Activated CD4-positive, alpha-beta memory T cell treated with anti-CD3 and anti-CD28 coated beads, Interleukin-2, amount 10 ng/mL, durations not matched to agents 7 days and 5 days (primary cell): ENCODE measurements at regions not wholly inside any gene's neighbourhood (a gene's known extent, or its start where the extent isn't known, plus 50 kb on each side); places are given as distances from the start of the nearest gene placed in this dataset.

ENCODE experiments used
- CTCF ChIA-PET: fragments of 350-600 bp; sonication (Branson Sonifier 250); formaldehyde crosslinking; loops from one replicate; lab custom pipeline; 2021; ENCODE audit warnings: antibody characterized with exemption, inconsistent platforms; lab: Charles Lee
- POLR2A ChIA-PET: fragments of 350-600 bp; sonication (Branson Sonifier 250); formaldehyde crosslinking; loops from one replicate; lab custom pipeline; 2021; ENCODE audit warnings: antibody characterized with exemption; lab: Charles Lee
- DNase-seq: peaks from one replicate; pipeline ENCODE4 v3.0.0-alpha.2; 2020
- H3K27ac Mint-ChIP-seq: one replicate; pipeline ENCODE4 v1.8.0; 2021; ENCODE audit warnings: mild to moderate bottlenecking, mixed read lengths
- H3K27me3 Mint-ChIP-seq: one replicate; pipeline ENCODE4 v1.8.0; 2021; ENCODE audit warnings: mixed read lengths
- H3K36me3 Mint-ChIP-seq: one replicate; pipeline ENCODE4 v1.8.0; 2021; ENCODE audit warnings: low read depth, mixed read lengths
- H3K4me1 Mint-ChIP-seq: one replicate; pipeline ENCODE4 v1.8.0; 2021; ENCODE audit warnings: mixed read lengths
- H3K4me3 Mint-ChIP-seq: one replicate; pipeline ENCODE4 v1.8.0; 2021; ENCODE audit warnings: mild to moderate bottlenecking, mixed read lengths
- H3K9me3 Mint-ChIP-seq: one replicate; pipeline ENCODE4 v1.8.0; 2021; ENCODE audit warnings: mixed read lengths

- ChIA-PET CTCF (no interaction called here), POLR2A (no interaction called here)
- Mint-ChIP-seq H3K9me3 (peaks cover 9% of the 10 kb centered on the region), H3K27ac (no peak overlapping the region), H3K36me3 (no peaks in the 10 kb centered on the region), H3K27me3 (no peaks in the 10 kb centered on the region), H3K4me3 (no peak overlapping the region), H3K4me1 (no peaks in the 10 kb centered on the region)
- DNase-seq: no peak
Measured at GRCh38 chr2:104179644-104180043, 674.3 kb upstream of the POU3F3 start.

DNA sequence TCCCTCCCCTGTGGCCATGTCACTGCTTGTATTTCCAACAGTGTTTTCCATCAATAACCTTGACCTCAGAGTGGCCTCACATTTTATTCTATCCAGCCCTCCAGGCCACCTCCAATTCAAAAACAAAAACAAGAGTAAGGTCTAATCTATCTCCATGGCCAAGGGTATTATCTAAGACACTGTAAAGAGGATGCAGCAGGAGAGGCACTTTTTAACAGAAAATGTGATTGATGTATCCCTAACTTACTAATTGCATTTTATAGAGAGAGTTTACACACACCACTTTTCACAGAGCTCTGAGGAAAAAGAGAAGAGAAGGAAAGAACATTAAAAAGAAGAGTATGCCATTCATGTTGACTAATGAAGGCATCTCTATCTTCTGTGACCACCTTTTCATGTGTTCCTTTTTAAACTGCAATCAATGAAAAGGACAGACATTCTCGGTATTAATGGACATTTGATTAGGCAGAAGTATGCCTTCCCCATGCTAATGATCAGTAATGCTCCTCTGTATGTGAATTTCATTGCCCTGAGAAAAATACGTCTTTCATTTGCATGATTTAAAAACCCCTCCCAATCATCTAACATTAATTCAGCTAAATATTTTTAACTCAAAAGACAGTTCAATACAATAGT is 653.3 kb upstream of the POU3F3 start:
- DNase-seq: no peak
- no peak overlapping the region for H3K4me3 Mint-ChIP-seq
- H3K27ac Mint-ChIP-seq: no peak overlapping the region
- peaks cover 2% of the 10 kb centered on the region for H3K9me3 Mint-ChIP-seq
- no peaks in the 10 kb centered on the region for H3K27me3 Mint-ChIP-seq
- H3K4me1 Mint-ChIP-seq: no peaks in the 10 kb centered on the region
- H3K36me3 Mint-ChIP-seq: no peaks in the 10 kb centered on the region
- ChIA-PET POLR2A (no interaction called here), CTCF (no interaction called here)

GRCh38 chr2:104213758-104214157 is 640.2 kb upstream of the POU3F3 start:
- H3K4me3 Mint-ChIP-seq: no peak overlapping the region
- no peaks in the 10 kb centered on the region for H3K4me1 Mint-ChIP-seq
- peaks cover 21% of the 10 kb centered on the region for H3K9me3 Mint-ChIP-seq
- ChIA-PET POLR2A (no interaction called here), CTCF (no interaction called here)
- H3K27ac Mint-ChIP-seq: no peak overlapping the region
- no peaks in the 10 kb centered on the region for H3K36me3 Mint-ChIP-seq
- no peaks in the 10 kb centered on the region for H3K27me3 Mint-ChIP-seq
- no peak for DNase-seq

- no peaks in the 10 kb centered on the region for H3K27me3 Mint-ChIP-seq
- H3K9me3 Mint-ChIP-seq: peaks cover 21% of the 10 kb centered on the region
- no peak overlapping the region for H3K4me3 Mint-ChIP-seq
- no peaks in the 10 kb centered on the region for H3K36me3 Mint-ChIP-seq
- H3K27ac Mint-ChIP-seq: no peak overlapping the region
- no peaks in the 10 kb centered on the region for H3K4me1 Mint-ChIP-seq
- POLR2A ChIA-PET: no interaction called here
- no peak for DNase-seq
- CTCF ChIA-PET: no interaction called here
Measured at GRCh38 chr2:104215269-104216161, 638.4 kb upstream of the POU3F3 start.

DNA sequence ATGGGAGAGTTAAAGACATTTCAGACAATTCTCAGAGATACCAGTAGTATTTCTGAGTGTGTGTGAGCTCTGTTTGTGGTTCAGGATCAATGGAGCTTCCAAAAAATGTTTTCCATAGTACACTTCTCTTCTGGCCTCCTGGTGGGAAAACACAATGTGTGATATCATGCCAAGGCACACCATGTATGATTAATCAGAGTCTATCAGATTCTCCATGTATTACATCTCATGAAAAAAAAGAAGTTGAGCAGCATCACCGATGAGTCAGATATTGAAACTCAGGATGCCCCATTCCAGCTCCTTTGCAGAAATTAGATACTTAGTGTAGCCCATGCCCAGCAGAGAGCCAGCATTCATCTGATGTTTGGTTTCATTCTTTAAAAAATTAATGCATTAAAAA is 620.3 kb upstream of the POU3F3 start:
- no peak for DNase-seq
- peaks cover 9% of the 10 kb centered on the region for H3K9me3 Mint-ChIP-seq
- POLR2A ChIA-PET: no interaction called here
- no peak overlapping the region for H3K4me3 Mint-ChIP-seq
- H3K27me3 Mint-ChIP-seq: no peaks in the 10 kb centered on the region
- H3K4me1 Mint-ChIP-seq: no peaks in the 10 kb centered on the region
- H3K36me3 Mint-ChIP-seq: no peaks in the 10 kb centered on the region
- CTCF ChIA-PET: no interaction called here
- H3K27ac Mint-ChIP-seq: no peak overlapping the region

DNA sequence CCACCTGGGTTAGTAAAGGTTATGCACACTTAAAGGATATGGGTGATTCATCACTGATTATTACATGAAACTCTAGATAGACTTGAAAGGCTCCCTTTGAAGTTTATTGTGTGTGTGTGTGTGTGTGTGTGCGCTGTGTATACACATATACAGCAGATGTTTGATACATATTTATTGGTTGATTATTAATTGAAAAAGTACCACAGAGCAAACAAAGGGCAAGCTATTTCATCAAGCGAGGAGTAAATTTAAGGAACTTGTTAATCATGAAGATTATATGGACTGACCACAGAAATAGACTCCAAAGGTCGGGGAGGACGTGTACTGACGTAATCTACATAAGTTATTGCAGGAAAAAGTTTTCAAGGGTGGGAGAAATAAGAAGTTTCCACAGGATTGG is 617.4 kb upstream of the POU3F3 start:
- H3K4me1 Mint-ChIP-seq: no peaks in the 10 kb centered on the region
- no peaks in the 10 kb centered on the region for H3K36me3 Mint-ChIP-seq
- ChIA-PET POLR2A (no interaction called here), CTCF (no interaction called here)
- peaks cover 8% of the 10 kb centered on the region for H3K9me3 Mint-ChIP-seq
- no peak for DNase-seq
- no peak overlapping the region for H3K4me3 Mint-ChIP-seq
- no peaks in the 10 kb centered on the region for H3K27me3 Mint-ChIP-seq
- H3K27ac Mint-ChIP-seq: no peak overlapping the region

- H3K9me3 Mint-ChIP-seq: peaks cover 16% of the 10 kb centered on the region
- ChIA-PET POLR2A (no interaction called here), CTCF (no interaction called here)
- H3K4me1 Mint-ChIP-seq: no peaks in the 10 kb centered on the region
- H3K27me3 Mint-ChIP-seq: no peaks in the 10 kb centered on the region
- no peaks in the 10 kb centered on the region for H3K36me3 Mint-ChIP-seq
- DNase-seq: no peak
- no peak overlapping the region for H3K4me3 Mint-ChIP-seq
- H3K27ac Mint-ChIP-seq: no peak overlapping the region
Measured at GRCh38 chr2:104240984-104241383, 612.9 kb upstream of the POU3F3 start.

DNA sequence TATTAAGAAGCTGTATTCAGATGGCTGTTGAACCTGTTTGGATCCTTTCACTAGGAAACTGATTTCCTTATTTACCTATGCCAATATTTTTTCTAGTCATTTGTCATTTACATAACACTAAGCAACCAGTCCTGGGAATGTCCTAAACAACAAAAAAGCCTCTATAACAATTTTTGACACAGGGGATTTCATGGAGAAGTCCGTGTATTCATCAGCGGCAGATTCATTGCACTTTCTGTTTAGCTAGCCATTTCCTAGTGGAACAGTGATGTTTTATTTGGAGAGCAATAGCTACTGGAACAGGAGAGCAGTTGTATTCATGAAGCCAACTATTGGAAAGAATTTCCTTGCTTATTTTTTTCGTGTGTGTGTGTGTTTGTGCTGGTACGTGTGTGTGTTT is 604.3 kb upstream of the POU3F3 start:
- DNase-seq: no peak
- no peak overlapping the region for H3K4me3 Mint-ChIP-seq
- H3K9me3 Mint-ChIP-seq: peaks cover 6% of the 10 kb centered on the region
- H3K27me3 Mint-ChIP-seq: no peaks in the 10 kb centered on the region
- H3K4me1 Mint-ChIP-seq: no peaks in the 10 kb centered on the region
- ChIA-PET CTCF (no interaction called here), POLR2A (no interaction called here)
- no peaks in the 10 kb centered on the region for H3K36me3 Mint-ChIP-seq
- H3K27ac Mint-ChIP-seq: no peak overlapping the region

DNA sequence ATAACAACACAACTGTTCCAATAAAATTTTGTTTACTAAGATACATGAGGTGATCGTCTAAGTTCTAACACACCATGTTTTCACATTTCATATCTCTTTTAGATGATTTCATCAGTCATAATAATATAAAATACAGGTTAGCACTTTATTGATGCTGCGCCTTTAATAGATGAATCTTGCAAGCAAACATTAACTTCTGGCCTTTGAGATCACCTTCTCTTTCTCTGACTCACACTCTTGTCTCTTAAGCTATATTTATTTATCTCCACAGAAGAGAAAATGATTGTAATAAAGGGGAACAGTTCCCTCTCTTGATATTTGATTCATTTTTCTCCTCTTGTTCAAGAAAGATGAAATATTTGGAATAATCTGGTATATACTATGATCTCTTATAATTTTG is 603.3 kb upstream of the POU3F3 start:
- Mint-ChIP-seq H3K4me1 (no peaks in the 10 kb centered on the region), H3K27ac (no peak overlapping the region), H3K9me3 (peaks cover 6% of the 10 kb centered on the region), H3K36me3 (no peaks in the 10 kb centered on the region), H3K4me3 (no peak overlapping the region), H3K27me3 (no peaks in the 10 kb centered on the region)
- ChIA-PET CTCF (no interaction called here), POLR2A (no interaction called here)
- no peak for DNase-seq

DNA sequence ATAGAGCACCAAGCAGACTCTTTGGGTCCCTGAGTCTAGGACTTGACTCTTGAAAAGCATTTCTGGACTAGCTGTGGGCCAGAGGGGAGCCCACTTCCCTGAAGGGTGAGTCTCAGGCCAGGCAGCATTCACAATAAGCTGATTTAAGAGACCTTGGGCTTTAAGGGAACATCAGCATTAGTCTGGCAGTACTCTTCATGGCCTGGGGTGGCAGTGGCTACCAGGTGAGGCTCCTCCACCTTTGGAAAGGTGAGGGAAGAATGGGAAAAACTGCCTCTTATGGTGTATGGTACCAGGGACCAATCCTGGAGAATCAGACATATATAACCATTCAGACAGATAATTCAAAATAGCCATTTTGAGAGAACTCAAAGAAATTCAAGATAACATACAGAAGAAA is 599.9 kb upstream of the POU3F3 start:
- ChIA-PET CTCF (no interaction called here), POLR2A (no interaction called here)
- no peak for DNase-seq
- Mint-ChIP-seq H3K27ac (no peak overlapping the region), H3K36me3 (no peaks in the 10 kb centered on the region), H3K4me1 (no peaks in the 10 kb centered on the region), H3K27me3 (no peaks in the 10 kb centered on the region), H3K4me3 (no peak overlapping the region), H3K9me3 (peaks cover 9% of the 10 kb centered on the region)

- Mint-ChIP-seq H3K27me3 (no peaks in the 10 kb centered on the region), H3K9me3 (peaks cover 18% of the 10 kb centered on the region), H3K36me3 (no peaks in the 10 kb centered on the region), H3K4me3 (no peak overlapping the region), H3K4me1 (no peaks in the 10 kb centered on the region), H3K27ac (no peak overlapping the region)
- DNase-seq: no peak
- POLR2A ChIA-PET: no interaction called here
- CTCF ChIA-PET: no interaction called here
Measured at GRCh38 chr2:104262714-104263113, 591.2 kb upstream of the POU3F3 start.

- no peaks in the 10 kb centered on the region for H3K4me1 Mint-ChIP-seq
- H3K4me3 Mint-ChIP-seq: no peak overlapping the region
- ChIA-PET CTCF (no interaction called here), POLR2A (no interaction called here)
- no peaks in the 10 kb centered on the region for H3K27me3 Mint-ChIP-seq
- no peak overlapping the region for H3K27ac Mint-ChIP-seq
- no peak for DNase-seq
- H3K36me3 Mint-ChIP-seq: no peaks in the 10 kb centered on the region
- peaks cover 8% of the 10 kb centered on the region for H3K9me3 Mint-ChIP-seq
Measured at GRCh38 chr2:104279646-104280045, 574.3 kb upstream of the POU3F3 start.

- ChIA-PET POLR2A (no interaction called here), CTCF (no interaction called here)
- DNase-seq: no peak
- no peak overlapping the region for H3K4me3 Mint-ChIP-seq
- no peak overlapping the region for H3K27ac Mint-ChIP-seq
- H3K9me3 Mint-ChIP-seq: peaks cover 9% of the 10 kb centered on the region
- no peaks in the 10 kb centered on the region for H3K4me1 Mint-ChIP-seq
- H3K36me3 Mint-ChIP-seq: no peaks in the 10 kb centered on the region
- no peaks in the 10 kb centered on the region for H3K27me3 Mint-ChIP-seq
Measured at GRCh38 chr2:104280216-104280615, 573.7 kb upstream of the POU3F3 start.

- POLR2A ChIA-PET: no interaction called here
- H3K4me1 Mint-ChIP-seq: no peaks in the 10 kb centered on the region
- no peak for DNase-seq
- no peaks in the 10 kb centered on the region for H3K27me3 Mint-ChIP-seq
- H3K4me3 Mint-ChIP-seq: no peak overlapping the region
- no peaks in the 10 kb centered on the region for H3K36me3 Mint-ChIP-seq
- H3K9me3 Mint-ChIP-seq: peaks cover 9% of the 10 kb centered on the region
- H3K27ac Mint-ChIP-seq: no peak overlapping the region
- CTCF ChIA-PET: no interaction called here
Measured at GRCh38 chr2:104286841-104287240, 567.1 kb upstream of the POU3F3 start.
